ENCODE measurements at regions not wholly inside any gene's neighbourhood (a gene's known extent, or its start where the extent isn't known, plus 50 kb on each side); places are given as distances from the start of the nearest gene placed in this dataset.

- H3K27me3 Mint-ChIP-seq = no peaks in the 10 kb centered on the region
- no peak for DNase-seq
- H3K4me1 Mint-ChIP-seq (ENCODE audit: low read depth) = no peaks in the 10 kb centered on the region
- no peak overlapping the region for H3K27ac Mint-ChIP-seq
- H3K36me3 Mint-ChIP-seq (ENCODE audit: low read depth) = no peaks in the 10 kb centered on the region
- no peaks in the 10 kb centered on the region for H3K9me3 Mint-ChIP-seq
- H3K4me3 Mint-ChIP-seq = no peak overlapping the region
Observed at GRCh38 chr9:38301376-38302106, 91.0 kb upstream of the ALDH1B1 start.

- Mint-ChIP-seq H3K4me3 (no peak overlapping the region), H3K36me3 (ENCODE audit: low read depth) (no peaks in the 10 kb centered on the region), H3K27me3 (no peaks in the 10 kb centered on the region), H3K9me3 (no peaks in the 10 kb centered on the region), H3K4me1 (ENCODE audit: low read depth) (no peaks in the 10 kb centered on the region), H3K27ac (no peak overlapping the region)
- DNase-seq = no peak
Observed at GRCh38 chr9:38299856-38300255, 92.6 kb upstream of the ALDH1B1 start.

- H3K4me3 Mint-ChIP-seq = no peak overlapping the region
- DNase-seq = no peak
- no peaks in the 10 kb centered on the region for H3K4me1 Mint-ChIP-seq (ENCODE audit: low read depth)
- no peaks in the 10 kb centered on the region for H3K36me3 Mint-ChIP-seq (ENCODE audit: low read depth)
- no peaks in the 10 kb centered on the region for H3K9me3 Mint-ChIP-seq
- no peaks in the 10 kb centered on the region for H3K27me3 Mint-ChIP-seq
- H3K27ac Mint-ChIP-seq = no peak overlapping the region
Observed at GRCh38 chr9:38298904-38299303, 93.6 kb upstream of the ALDH1B1 start.

- H3K27ac Mint-ChIP-seq = no peak overlapping the region
- no peak for DNase-seq
- no peaks in the 10 kb centered on the region for H3K4me1 Mint-ChIP-seq (ENCODE audit: low read depth)
- H3K9me3 Mint-ChIP-seq = no peaks in the 10 kb centered on the region
- H3K27me3 Mint-ChIP-seq = no peaks in the 10 kb centered on the region
- no peaks in the 10 kb centered on the region for H3K36me3 Mint-ChIP-seq (ENCODE audit: low read depth)
- H3K4me3 Mint-ChIP-seq = no peak overlapping the region
Observed at GRCh38 chr9:38298503-38298902, 94.0 kb upstream of the ALDH1B1 start.

GRCh38 chr9:38296807-38297206 is 95.7 kb upstream of the ALDH1B1 start:
- H3K4me1 Mint-ChIP-seq (ENCODE audit: low read depth) = no peaks in the 10 kb centered on the region
- H3K27ac Mint-ChIP-seq = no peak overlapping the region
- no peaks in the 10 kb centered on the region for H3K36me3 Mint-ChIP-seq (ENCODE audit: low read depth)
- no peaks in the 10 kb centered on the region for H3K27me3 Mint-ChIP-seq
- no peak overlapping the region for H3K4me3 Mint-ChIP-seq
- H3K9me3 Mint-ChIP-seq = no peaks in the 10 kb centered on the region
- no peak for DNase-seq

- Mint-ChIP-seq H3K27ac (no peak overlapping the region), H3K27me3 (no peaks in the 10 kb centered on the region), H3K4me3 (no peak overlapping the region), H3K9me3 (no peaks in the 10 kb centered on the region), H3K36me3 (ENCODE audit: low read depth) (no peaks in the 10 kb centered on the region), H3K4me1 (ENCODE audit: low read depth) (no peaks in the 10 kb centered on the region)
- no peak for DNase-seq
Observed at GRCh38 chr9:38295764-38296163, 96.7 kb upstream of the ALDH1B1 start.

- H3K27ac Mint-ChIP-seq = no peak overlapping the region
- H3K9me3 Mint-ChIP-seq = no peaks in the 10 kb centered on the region
- no peaks in the 10 kb centered on the region for H3K36me3 Mint-ChIP-seq (ENCODE audit: low read depth)
- no peaks in the 10 kb centered on the region for H3K4me1 Mint-ChIP-seq (ENCODE audit: low read depth)
- H3K4me3 Mint-ChIP-seq = no peak overlapping the region
- DNase-seq = no peak
- H3K27me3 Mint-ChIP-seq = no peaks in the 10 kb centered on the region
Observed at GRCh38 chr9:38294220-38294960, 98.1 kb upstream of the ALDH1B1 start.

- Mint-ChIP-seq H3K27me3 (no peaks in the 10 kb centered on the region), H3K36me3 (ENCODE audit: low read depth) (no peaks in the 10 kb centered on the region), H3K4me3 (no peak overlapping the region), H3K9me3 (no peaks in the 10 kb centered on the region), H3K27ac (no peak overlapping the region), H3K4me1 (ENCODE audit: low read depth) (no peaks in the 10 kb centered on the region)
- no peak for DNase-seq
Observed at GRCh38 chr9:38293022-38293421, 99.5 kb upstream of the ALDH1B1 start.

- DNase-seq = no peak
- Mint-ChIP-seq H3K27ac (no peak overlapping the region), H3K4me1 (ENCODE audit: low read depth) (no peaks in the 10 kb centered on the region), H3K4me3 (no peak overlapping the region), H3K36me3 (ENCODE audit: low read depth) (no peaks in the 10 kb centered on the region), H3K9me3 (no peaks in the 10 kb centered on the region), H3K27me3 (no peaks in the 10 kb centered on the region)
Observed at GRCh38 chr9:38292480-38292879, 100.0 kb upstream of the ALDH1B1 start.

GRCh38 chr9:38289866-38290245 is 102.6 kb upstream of the ALDH1B1 start:
- no peak for DNase-seq
- Mint-ChIP-seq H3K9me3 (no peaks in the 10 kb centered on the region), H3K27me3 (no peaks in the 10 kb centered on the region), H3K27ac (no peak overlapping the region), H3K4me3 (no peak overlapping the region), H3K4me1 (ENCODE audit: low read depth) (no peaks in the 10 kb centered on the region), H3K36me3 (ENCODE audit: low read depth) (no peaks in the 10 kb centered on the region)

- Mint-ChIP-seq H3K4me3 (no peak overlapping the region), H3K27me3 (no peaks in the 10 kb centered on the region), H3K36me3 (ENCODE audit: low read depth) (no peaks in the 10 kb centered on the region), H3K4me1 (ENCODE audit: low read depth) (no peaks in the 10 kb centered on the region), H3K9me3 (no peaks in the 10 kb centered on the region), H3K27ac (no peak overlapping the region)
- DNase-seq = no peak
Observed at GRCh38 chr9:38289236-38289865, 103.2 kb upstream of the ALDH1B1 start.

GRCh38 chr9:38288502-38288901 is 104.0 kb upstream of the ALDH1B1 start:
- Mint-ChIP-seq H3K27me3 (no peaks in the 10 kb centered on the region), H3K27ac (no peak overlapping the region), H3K9me3 (no peaks in the 10 kb centered on the region), H3K36me3 (ENCODE audit: low read depth) (no peaks in the 10 kb centered on the region), H3K4me3 (no peak overlapping the region), H3K4me1 (ENCODE audit: low read depth) (no peaks in the 10 kb centered on the region)
- DNase-seq = no peak

- H3K36me3 Mint-ChIP-seq (ENCODE audit: low read depth) = no peaks in the 10 kb centered on the region
- no peak for DNase-seq
- H3K4me1 Mint-ChIP-seq (ENCODE audit: low read depth) = no peaks in the 10 kb centered on the region
- no peaks in the 10 kb centered on the region for H3K27me3 Mint-ChIP-seq
- no peaks in the 10 kb centered on the region for H3K9me3 Mint-ChIP-seq
- H3K27ac Mint-ChIP-seq = no peak overlapping the region
- H3K4me3 Mint-ChIP-seq = no peak overlapping the region
Observed at GRCh38 chr9:38287420-38287985, 105.0 kb upstream of the ALDH1B1 start.

GRCh38 chr9:38286766-38287165 is 105.7 kb upstream of the ALDH1B1 start:
- H3K27ac Mint-ChIP-seq = no peak overlapping the region
- no peaks in the 10 kb centered on the region for H3K36me3 Mint-ChIP-seq (ENCODE audit: low read depth)
- no peaks in the 10 kb centered on the region for H3K4me1 Mint-ChIP-seq (ENCODE audit: low read depth)
- H3K4me3 Mint-ChIP-seq = no peak overlapping the region
- H3K9me3 Mint-ChIP-seq = no peaks in the 10 kb centered on the region
- no peak for DNase-seq
- H3K27me3 Mint-ChIP-seq = no peaks in the 10 kb centered on the region

- Mint-ChIP-seq H3K36me3 (ENCODE audit: low read depth) (no peaks in the 10 kb centered on the region), H3K4me1 (ENCODE audit: low read depth) (no peaks in the 10 kb centered on the region), H3K4me3 (no peak overlapping the region), H3K27me3 (no peaks in the 10 kb centered on the region), H3K27ac (no peak overlapping the region), H3K9me3 (no peaks in the 10 kb centered on the region)
- no peak for DNase-seq
Observed at GRCh38 chr9:38286357-38286756, 106.1 kb upstream of the ALDH1B1 start.
